A549 (cell line): ENCODE measurements at regions not wholly inside any gene's neighbourhood (a gene's known extent, or its start where the extent isn't known, plus 50 kb on each side); places are given as distances from the start of the nearest gene placed in this dataset.

Source experiments
- ATAC-seq, 2 experiments: fragments of 200-7000 bp in 1 of 2; fragments of >200 bp in 1 of 2; cut with Nextera tagmentation in 1 of 2; cut with Tn5 transposase in 1 of 2; 3 replicates each; pipeline versions ENCODE4 v1.8.0 to v1.9.1; 2018 to 2020; ENCODE audit warnings: mild to moderate bottlenecking in 1 of 2, moderate library complexity in 1 of 2
- CTCF ChIA-PET: fragments of 300-600 bp; sonication (Branson Sonifier 250); formaldehyde crosslinking; extraction: SDS; loops from one replicate; lab custom pipeline; 2021; ENCODE audit warnings: antibody characterized with exemption, inconsistent platforms; lab: Yijun Ruan, JAX
- POLR2A ChIA-PET: fragments of 350-600 bp; formaldehyde crosslinking; extraction: SDS; loops from one replicate; lab custom pipeline; 2021; ENCODE audit warnings: antibody characterized with exemption, inconsistent platforms; lab: Yijun Ruan, JAX
- DNase-seq, 2 experiments: peaks; one replicate each; pipeline versions ENCODE4 v3.0.0 to v3.0.0-alpha.2; 2011 to 2016; ENCODE audit warnings: low read depth in 1 of 2, low spot score in 1 of 2
- FAIRE-seq: peaks from 2 replicates; lab custom pipeline; 2011; peaks lifted over from hg19 to GRCh38; lab: Jason Lieb, UNC
- H3K27ac ChIP-seq, 2 experiments: fragments of >200 bp; sonication (Bioruptor Twin); formaldehyde crosslinking; 3 replicates each; pipeline ENCODE4 v1.5.1; 2016 to 2017
- H3K4me1 ChIP-seq: fragments of >200 bp; sonication (Bioruptor Twin); formaldehyde crosslinking; 3 replicates; pipeline ENCODE4 v1.6.1; 2016
- H3K4me2 ChIP-seq: fragments of >200 bp; sonication (Bioruptor Twin); formaldehyde crosslinking; 3 replicates; pipeline ENCODE4 v1.6.1; 2016
- H3K4me3 ChIP-seq: fragments of >200 bp; sonication (Bioruptor Twin); formaldehyde crosslinking; 3 replicates; pipeline ENCODE4 v1.5.1; 2016
- H3K9me3 ChIP-seq: fragments of >200 bp; sonication (Bioruptor Twin); formaldehyde crosslinking; 3 replicates; pipeline ENCODE4 v1.6.1; 2016
- CBX2 ChIP-seq: fragments of 200-600 bp; sonication (generic); IDR thresholded peaks from 2 replicates; pipeline ENCODE4 v1.6.1; 2016; ENCODE audit warnings: low read depth, mild to moderate bottlenecking, borderline replicate concordance
- CHD2 ChIP-seq: fragments of 150-350 bp; IDR thresholded peaks from 2 replicates; pipeline ENCODE4 v1.6.1; 2014; ENCODE audit warnings: low read length; ENCODE audit not compliant: partially characterized antibody
- EHF ChIP-seq: fragments of 250-450 bp; sonication (Bioruptor Pico); IDR thresholded peaks from 2 replicates; pipeline ENCODE4 v1.5.0; 2020; ENCODE audit warnings: mild to moderate bottlenecking
- FOSL2 ChIP-seq, 2 experiments: fragments of 450-650 bp in 1 of 2; fragments of >200 bp in 1 of 2; sonication (Bioruptor Twin) in 1 of 2; formaldehyde crosslinking; IDR thresholded peaks; 2 replicates each; pipeline versions ENCODE4 v1.5.0 to v1.6.1; 2016 to 2020; ENCODE audit warnings: mild to moderate bottlenecking in 1 of 2, moderate library complexity in 1 of 2
- HDAC2 ChIP-seq: fragments of 200-600 bp; sonication (generic); IDR thresholded peaks from 2 replicates; pipeline ENCODE4 v1.6.1; 2016
- HOXB5 ChIP-seq: fragments of 250-450 bp; sonication (Bioruptor Pico); IDR thresholded peaks from 2 replicates; pipeline ENCODE4 v1.5.0; 2020; ENCODE audit warnings: mild to moderate bottlenecking, moderate library complexity
- MAFK ChIP-seq: fragments of 450-650 bp; IDR thresholded peaks from 2 replicates; pipeline ENCODE4 v1.6.1; 2014; ENCODE audit not compliant: partially characterized antibody
- MYC ChIP-seq: IDR thresholded peaks from 2 replicates; pipeline ENCODE4 v1.6.1; 2012; ENCODE audit warnings: mild to moderate bottlenecking, inconsistent platforms, low read length, improper control_type of control experiment, borderline replicate concordance
- NPAS2 ChIP-seq: fragments of 250-450 bp; sonication (Bioruptor Pico); IDR thresholded peaks from 2 replicates; pipeline ENCODE4 v1.8.0; 2022; ENCODE audit warnings: mild to moderate bottlenecking, moderate library complexity, borderline replicate concordance
- PHF8 ChIP-seq: fragments of 200-600 bp; sonication (generic); IDR thresholded peaks from 2 replicates; pipeline ENCODE4 v1.6.1; 2016; ENCODE audit warnings: low read depth, mild to moderate bottlenecking, antibody characterized with exemption, moderate library complexity, borderline replicate concordance
- POLR2AphosphoS2 ChIP-seq: conservative IDR thresholded peaks from 2 replicates; pipeline ENCODE4 v1.6.1; 2012; ENCODE audit warnings: low read length, improper control_type of control experiment, inconsistent platforms
- REST ChIP-seq: fragments of 200-600 bp; sonication (generic); IDR thresholded peaks from 2 replicates; pipeline ENCODE4 v1.6.1; 2016; ENCODE audit warnings: antibody characterized with exemption, mild to moderate bottlenecking, moderate library complexity
- SREBF2 ChIP-seq: fragments of 450-650 bp; IDR thresholded peaks from 2 replicates; pipeline ENCODE4 v1.6.1; 2014; ENCODE audit warnings: mild to moderate bottlenecking, moderate library complexity
- TFCP2L1 ChIP-seq: fragments of 250-450 bp; sonication (Bioruptor Pico); IDR thresholded peaks from 2 replicates; pipeline ENCODE4 v1.5.0; 2021; ENCODE audit warnings: mild to moderate bottlenecking
- ZC3H11A ChIP-seq: fragments of 450-650 bp; IDR thresholded peaks from 2 replicates; pipeline ENCODE4 v1.6.1; 2014; ENCODE audit warnings: antibody characterized with exemption, mild to moderate bottlenecking
- ZFP36 ChIP-seq: fragments of 450-650 bp; IDR thresholded peaks from 2 replicates; pipeline ENCODE4 v1.6.1; 2014; ENCODE audit warnings: borderline replicate concordance; ENCODE audit not compliant: partially characterized antibody
- ZNF302 ChIP-seq: fragments of 250-450 bp; sonication (Bioruptor Pico); IDR thresholded peaks from 2 replicates; pipeline ENCODE4 v1.9.0; 2021; ENCODE audit warnings: inconsistent platforms, mild to moderate bottlenecking, moderate library complexity
- ZSCAN20 ChIP-seq: fragments of 250-450 bp; sonication (Bioruptor Pico); IDR thresholded peaks from 2 replicates; pipeline ENCODE4 v1.8.0; 2022; ENCODE audit warnings: mild to moderate bottlenecking, moderate library complexity
- WGBS: methylation state at CpG from one replicate; pipeline ENCODE4 v1.1.6; 2017; ENCODE audit errors: missing lambda C conversion rate; 5-methylcytosine and 5-hydroxymethylcytosine counted together
- TF ChIP-seq, protein P1 (sequence below): IDR thresholded peaks from 2 replicates; pipeline ENCODE4 v1.6.1; 2012
- TF ChIP-seq, protein P2 (sequence below): fragments of 250-450 bp; sonication (Bioruptor Pico); IDR thresholded peaks from 2 replicates; pipeline ENCODE4 v1.5.0; 2020; ENCODE audit warnings: low read depth, mild to moderate bottlenecking, moderate library complexity

DNA sequence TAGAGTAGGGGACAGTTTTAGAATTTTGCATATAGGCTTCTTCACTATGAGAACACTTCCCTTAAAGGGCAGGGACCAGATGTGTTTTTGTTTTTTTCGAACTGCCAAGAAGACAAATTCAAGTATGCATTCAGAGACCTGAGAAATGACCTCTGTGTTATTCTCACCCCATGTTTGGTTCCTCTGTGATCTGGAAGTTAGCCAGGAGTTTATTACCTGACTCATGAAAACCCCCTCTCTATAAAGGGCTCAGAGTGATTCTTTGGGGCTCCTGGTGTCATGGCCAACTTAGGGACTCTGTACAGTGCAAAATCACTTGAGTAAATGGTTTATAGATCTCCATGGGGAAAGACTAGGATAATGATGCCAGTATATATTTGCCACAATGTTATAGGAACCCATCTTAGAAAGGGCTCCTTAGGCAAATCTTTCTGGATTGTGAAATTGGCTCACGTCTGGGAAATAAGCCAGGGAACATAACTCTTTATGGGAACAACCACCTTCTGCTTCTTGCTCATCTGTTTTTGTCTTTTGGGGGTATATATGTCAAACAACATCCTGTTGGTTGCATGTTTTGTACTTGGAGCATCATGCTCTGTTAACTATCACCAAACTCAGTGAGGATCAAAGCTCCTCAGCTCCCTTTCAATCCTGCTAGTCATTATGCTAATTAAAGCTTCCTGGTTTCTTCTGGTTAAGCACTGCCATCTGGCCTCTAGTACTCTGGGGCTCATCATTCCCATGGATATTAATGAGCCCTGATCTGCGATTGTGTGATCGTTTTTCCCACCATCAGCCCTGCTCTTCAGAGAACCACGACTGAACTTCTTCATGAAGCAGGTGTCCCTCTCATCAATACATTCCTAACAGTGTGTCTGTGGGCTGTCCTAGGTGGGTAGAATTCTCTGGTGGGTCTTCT is 173.4 kb upstream of the CDH12 start:
- DNase-seq = no peak
- H3K4me3 ChIP-seq = no peak overlapping the region
- no peak for ATAC-seq
- WGBS = 4% methylated on average over 5 of the region's 5 CpGs
- no peaks in the 10 kb centered on the region for H3K9me3 ChIP-seq
- POLR2A ChIA-PET = no interaction called here
- H3K27ac ChIP-seq = no peak overlapping the region
- TF ChIP-seq REST (no peak), FOSL2 (IDR thresholded peaks at IDR 0.05) (no peak), FOSL2 (CRISPR knock-in tag; IDR thresholded peaks at IDR 0.05) (no peak), ZC3H11A (no peak), CBX2 (no peak), EHF (CRISPR knock-in tag) (no peak), NPAS2 (no peak), HOXB5 (CRISPR knock-in tag) (no peak), TFCP2L1 (no peak), POLR2AphosphoS2 (no peak), MYC (no peak), MAFK (no peak), ZFP36 (no peak), HDAC2 (no peak), PHF8 (no peak), ZSCAN20 (CRISPR knock-in tag) (no peak), CHD2 (no peak), ZNF302 (CRISPR knock-in tag) (no peak), SREBF2 (no peak)
- TF ChIP-seq, protein P1, sequence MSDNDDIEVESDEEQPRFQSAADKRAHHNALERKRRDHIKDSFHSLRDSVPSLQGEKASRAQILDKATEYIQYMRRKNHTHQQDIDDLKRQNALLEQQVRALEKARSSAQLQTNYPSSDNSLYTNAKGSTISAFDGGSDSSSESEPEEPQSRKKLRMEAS = no peak
- TF ChIP-seq, protein P2, sequence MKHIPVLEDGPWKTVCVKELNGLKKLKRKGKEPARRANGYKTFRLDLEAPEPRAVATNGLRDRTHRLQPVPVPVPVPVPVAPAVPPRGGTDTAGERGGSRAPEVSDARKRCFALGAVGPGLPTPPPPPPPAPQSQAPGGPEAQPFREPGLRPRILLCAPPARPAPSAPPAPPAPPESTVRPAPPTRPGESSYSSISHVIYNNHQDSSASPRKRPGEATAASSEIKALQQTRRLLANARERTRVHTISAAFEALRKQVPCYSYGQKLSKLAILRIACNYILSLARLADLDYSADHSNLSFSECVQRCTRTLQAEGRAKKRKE (CRISPR knock-in tag) = no peak
- TF ChIP-seq, all 56 proteins: peak for 0
- CTCF ChIA-PET = interaction anchor here (0.6 kb wide), 1 partner anchor 18 kb away, joined by 3 read pairs; no protein-coding TSS in a partner anchor
- FAIRE-seq = no peak
- H3K4me1 ChIP-seq = no peaks in the 10 kb centered on the region
- H3K4me2 ChIP-seq = no peak overlapping the region

DNA sequence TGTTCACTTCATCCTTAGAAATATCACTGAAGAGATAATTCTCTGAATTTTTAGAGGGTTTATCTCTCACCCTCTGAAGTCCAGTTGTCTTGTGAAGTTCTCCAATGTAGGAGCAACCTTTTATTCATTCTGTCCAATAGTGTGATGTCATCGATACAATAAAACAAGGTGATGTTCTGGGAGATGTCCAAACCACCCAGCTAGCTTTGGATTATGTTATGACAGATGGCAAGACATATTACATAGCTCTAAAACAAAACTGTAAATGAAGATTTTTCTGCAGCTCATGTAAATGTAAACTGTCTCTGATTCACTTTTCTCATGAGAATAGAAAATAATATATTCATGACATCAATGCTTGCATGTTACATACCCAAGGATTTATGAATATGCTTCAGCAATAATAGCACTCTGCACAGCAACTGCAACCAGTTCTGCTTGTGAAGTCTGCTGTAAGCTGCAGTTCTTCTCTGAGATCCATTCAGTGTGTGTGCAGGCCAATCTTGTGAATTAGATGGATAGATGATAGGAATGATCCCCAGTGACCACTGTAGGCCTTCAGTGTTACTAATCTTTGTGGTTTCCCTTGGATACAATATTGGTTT is 172.6 kb upstream of the CDH12 start:
- TF ChIP-seq ZFP36 = no peak
- DNase-seq (no peak), ATAC-seq (no peak), FAIRE-seq (no peak)
- 0% methylated on average over 1 of the region's 1 CpG for WGBS
- CTCF ChIA-PET = interaction anchor here (0.6 kb wide), 1 partner anchor 18 kb away, joined by 3 read pairs; no protein-coding TSS in a partner anchor
- H3K4me2 ChIP-seq = no peak overlapping the region
- no peaks in the 10 kb centered on the region for H3K4me1 ChIP-seq
- no peak overlapping the region for H3K4me3 ChIP-seq
- POLR2A ChIA-PET = no interaction called here
- H3K27ac ChIP-seq = no peak overlapping the region
- no peaks in the 10 kb centered on the region for H3K9me3 ChIP-seq
